Liver (tissue), 3 donors: ENCODE measurements at regions not wholly inside any gene's neighbourhood (a gene's known extent, or its start where the extent isn't known, plus 50 kb on each side); places are given as distances from the start of the nearest gene placed in this dataset.

Experiments used
- GABPA ChIP-seq, 2 donors: IDR thresholded peaks in 1 of 2; conservative IDR thresholded peaks in 1 of 2; 2 replicates each; pipeline ENCODE4 v1.6.1; 2016; ENCODE audit warnings: antibody characterized with exemption in 2 of 2, mild to moderate bottlenecking in 1 of 2, moderate library complexity in 1 of 2
- NR2F2 ChIP-seq: IDR thresholded peaks from 2 replicates; pipeline ENCODE4 v1.6.1; 2016; ENCODE audit warnings: antibody characterized with exemption
- RAD21 ChIP-seq, 2 donors: IDR thresholded peaks; 2 replicates each; pipeline ENCODE4 v1.6.1; 2016; ENCODE audit warnings: antibody characterized with exemption in 2 of 2, mild to moderate bottlenecking in 2 of 2
- RXRA ChIP-seq, 2 donors: IDR thresholded peaks; 2 replicates each; pipeline ENCODE4 v1.6.1; 2017 to 2018; ENCODE audit warnings: antibody characterized with exemption in 2 of 2, mild to moderate bottlenecking in 1 of 2
- SP1 ChIP-seq: IDR thresholded peaks from 2 replicates; pipeline ENCODE4 v1.6.1; 2018; ENCODE audit warnings: antibody characterized with exemption, mild to moderate bottlenecking
- TAF1 ChIP-seq: conservative IDR thresholded peaks from 2 replicates; pipeline ENCODE4 v1.6.1; 2016; ENCODE audit warnings: antibody characterized with exemption, mild to moderate bottlenecking
- YY1 ChIP-seq: IDR thresholded peaks from 2 replicates; pipeline ENCODE4 v1.6.1; 2016; ENCODE audit warnings: antibody characterized with exemption, mild to moderate bottlenecking
- TF ChIP-seq, protein P1 (sequence below): fragments of 150-350 bp; IDR thresholded peaks from 2 replicates; pipeline ENCODE4 v1.5.1; 2017; ENCODE audit warnings: improper control_type of control experiment, low read depth, low read length; ENCODE audit not compliant: missing input control
- TF ChIP-seq, protein P2 (sequence below): IDR thresholded peaks from 2 replicates; pipeline ENCODE4 v1.6.1; 2016; ENCODE audit warnings: antibody characterized with exemption
- TF ChIP-seq, protein P3 (sequence below): IDR thresholded peaks from 2 replicates; pipeline ENCODE4 v1.6.1; 2016; ENCODE audit warnings: antibody characterized with exemption
- TF ChIP-seq, protein P4 (sequence below): IDR thresholded peaks from 2 replicates; pipeline ENCODE4 v1.6.1; 2016; ENCODE audit warnings: antibody characterized with exemption, mild to moderate bottlenecking
- donor health status: healthy.
- donor health status: healthy.

DNA sequence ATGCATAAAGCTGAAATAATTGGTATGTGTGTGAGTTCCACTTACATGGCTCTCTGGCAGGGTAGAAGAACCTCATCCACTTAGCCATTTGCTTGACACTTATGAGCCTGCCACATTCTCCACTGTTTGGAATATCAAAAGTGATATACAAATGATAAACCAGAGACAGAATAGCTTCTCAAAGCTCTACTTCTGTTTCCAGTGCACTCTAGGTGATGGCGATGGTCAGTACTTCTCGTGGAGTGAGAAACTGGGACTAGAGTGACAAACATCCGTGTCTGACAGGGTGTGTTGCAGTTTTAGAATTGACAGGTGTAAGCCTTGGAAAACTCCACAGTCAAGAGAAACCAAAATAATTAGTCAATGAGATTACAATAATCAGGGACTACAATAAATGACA lies 935.8 kb upstream of the TYRP1 start:
- TF ChIP-seq SP1 = no peak
- no peak for TF ChIP-seq RAD21 (IDR thresholded peaks at IDR 0.05)
- TF ChIP-seq, protein P1, sequence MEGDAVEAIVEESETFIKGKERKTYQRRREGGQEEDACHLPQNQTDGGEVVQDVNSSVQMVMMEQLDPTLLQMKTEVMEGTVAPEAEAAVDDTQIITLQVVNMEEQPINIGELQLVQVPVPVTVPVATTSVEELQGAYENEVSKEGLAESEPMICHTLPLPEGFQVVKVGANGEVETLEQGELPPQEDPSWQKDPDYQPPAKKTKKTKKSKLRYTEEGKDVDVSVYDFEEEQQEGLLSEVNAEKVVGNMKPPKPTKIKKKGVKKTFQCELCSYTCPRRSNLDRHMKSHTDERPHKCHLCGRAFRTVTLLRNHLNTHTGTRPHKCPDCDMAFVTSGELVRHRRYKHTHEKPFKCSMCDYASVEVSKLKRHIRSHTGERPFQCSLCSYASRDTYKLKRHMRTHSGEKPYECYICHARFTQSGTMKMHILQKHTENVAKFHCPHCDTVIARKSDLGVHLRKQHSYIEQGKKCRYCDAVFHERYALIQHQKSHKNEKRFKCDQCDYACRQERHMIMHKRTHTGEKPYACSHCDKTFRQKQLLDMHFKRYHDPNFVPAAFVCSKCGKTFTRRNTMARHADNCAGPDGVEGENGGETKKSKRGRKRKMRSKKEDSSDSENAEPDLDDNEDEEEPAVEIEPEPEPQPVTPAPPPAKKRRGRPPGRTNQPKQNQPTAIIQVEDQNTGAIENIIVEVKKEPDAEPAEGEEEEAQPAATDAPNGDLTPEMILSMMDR = no peak
- TF ChIP-seq, protein P2, sequence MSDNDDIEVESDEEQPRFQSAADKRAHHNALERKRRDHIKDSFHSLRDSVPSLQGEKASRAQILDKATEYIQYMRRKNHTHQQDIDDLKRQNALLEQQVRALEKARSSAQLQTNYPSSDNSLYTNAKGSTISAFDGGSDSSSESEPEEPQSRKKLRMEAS = no peak
- TF ChIP-seq NR2F2 = no peak
- no peak for TF ChIP-seq YY1
- TF ChIP-seq GABPA (IDR thresholded peaks at IDR 0.05 in 1 of 2, conservative IDR thresholded peaks at IDR 0.05 in 1 of 2) = no peak
- TF ChIP-seq, protein P3, sequence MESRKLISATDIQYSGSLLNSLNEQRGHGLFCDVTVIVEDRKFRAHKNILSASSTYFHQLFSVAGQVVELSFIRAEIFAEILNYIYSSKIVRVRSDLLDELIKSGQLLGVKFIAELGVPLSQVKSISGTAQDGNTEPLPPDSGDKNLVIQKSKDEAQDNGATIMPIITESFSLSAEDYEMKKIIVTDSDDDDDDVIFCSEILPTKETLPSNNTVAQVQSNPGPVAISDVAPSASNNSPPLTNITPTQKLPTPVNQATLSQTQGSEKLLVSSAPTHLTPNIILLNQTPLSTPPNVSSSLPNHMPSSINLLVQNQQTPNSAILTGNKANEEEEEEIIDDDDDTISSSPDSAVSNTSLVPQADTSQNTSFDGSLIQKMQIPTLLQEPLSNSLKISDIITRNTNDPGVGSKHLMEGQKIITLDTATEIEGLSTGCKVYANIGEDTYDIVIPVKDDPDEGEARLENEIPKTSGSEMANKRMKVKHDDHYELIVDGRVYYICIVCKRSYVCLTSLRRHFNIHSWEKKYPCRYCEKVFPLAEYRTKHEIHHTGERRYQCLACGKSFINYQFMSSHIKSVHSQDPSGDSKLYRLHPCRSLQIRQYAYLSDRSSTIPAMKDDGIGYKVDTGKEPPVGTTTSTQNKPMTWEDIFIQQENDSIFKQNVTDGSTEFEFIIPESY = no peak
- TF ChIP-seq TAF1 = no peak
- TF ChIP-seq, protein P4, sequence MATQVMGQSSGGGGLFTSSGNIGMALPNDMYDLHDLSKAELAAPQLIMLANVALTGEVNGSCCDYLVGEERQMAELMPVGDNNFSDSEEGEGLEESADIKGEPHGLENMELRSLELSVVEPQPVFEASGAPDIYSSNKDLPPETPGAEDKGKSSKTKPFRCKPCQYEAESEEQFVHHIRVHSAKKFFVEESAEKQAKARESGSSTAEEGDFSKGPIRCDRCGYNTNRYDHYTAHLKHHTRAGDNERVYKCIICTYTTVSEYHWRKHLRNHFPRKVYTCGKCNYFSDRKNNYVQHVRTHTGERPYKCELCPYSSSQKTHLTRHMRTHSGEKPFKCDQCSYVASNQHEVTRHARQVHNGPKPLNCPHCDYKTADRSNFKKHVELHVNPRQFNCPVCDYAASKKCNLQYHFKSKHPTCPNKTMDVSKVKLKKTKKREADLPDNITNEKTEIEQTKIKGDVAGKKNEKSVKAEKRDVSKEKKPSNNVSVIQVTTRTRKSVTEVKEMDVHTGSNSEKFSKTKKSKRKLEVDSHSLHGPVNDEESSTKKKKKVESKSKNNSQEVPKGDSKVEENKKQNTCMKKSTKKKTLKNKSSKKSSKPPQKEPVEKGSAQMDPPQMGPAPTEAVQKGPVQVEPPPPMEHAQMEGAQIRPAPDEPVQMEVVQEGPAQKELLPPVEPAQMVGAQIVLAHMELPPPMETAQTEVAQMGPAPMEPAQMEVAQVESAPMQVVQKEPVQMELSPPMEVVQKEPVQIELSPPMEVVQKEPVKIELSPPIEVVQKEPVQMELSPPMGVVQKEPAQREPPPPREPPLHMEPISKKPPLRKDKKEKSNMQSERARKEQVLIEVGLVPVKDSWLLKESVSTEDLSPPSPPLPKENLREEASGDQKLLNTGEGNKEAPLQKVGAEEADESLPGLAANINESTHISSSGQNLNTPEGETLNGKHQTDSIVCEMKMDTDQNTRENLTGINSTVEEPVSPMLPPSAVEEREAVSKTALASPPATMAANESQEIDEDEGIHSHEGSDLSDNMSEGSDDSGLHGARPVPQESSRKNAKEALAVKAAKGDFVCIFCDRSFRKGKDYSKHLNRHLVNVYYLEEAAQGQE = no peak
- no peak for TF ChIP-seq RXRA (IDR thresholded peaks at IDR 0.05)
